Gastroesophageal sphincter (tissue), 3 donors: ENCODE measurements at regions not wholly inside any gene's neighbourhood (a gene's known extent, or its start where the extent isn't known, plus 50 kb on each side); places are given as distances from the start of the nearest gene placed in this dataset.

Experiments
- CTCF ChIP-seq, 4 experiments: fragments of 200-600 bp in 2 of 4; fragments of 450-650 bp in 2 of 4; sonication (generic) in 1 of 4; IDR thresholded peaks; one replicate each; pipeline ENCODE4 v1.5.1; 2017 to 2019; ENCODE audit warnings: antibody characterized with exemption in 4 of 4, mild to moderate bottlenecking in 2 of 4, moderate library complexity in 2 of 4
- EP300 ChIP-seq: sonication (generic); formaldehyde crosslinking; IDR thresholded peaks from one replicate; pipeline ENCODE4 v1.6.1; 2017; ENCODE audit warnings: antibody characterized with exemption, mild to moderate bottlenecking
- POLR2A ChIP-seq, 2 donors: fragments of 450-650 bp; IDR thresholded peaks; one replicate each; pipeline ENCODE4 v1.6.1; 2017; ENCODE audit warnings: antibody characterized with exemption in 2 of 2, mild to moderate bottlenecking in 2 of 2, moderate library complexity in 1 of 2

GRCh38 chr3:24657870-24658510, 163.3 kb upstream of the THRB start:
- no peak for TF ChIP-seq EP300
- no peak for TF ChIP-seq CTCF (IDR thresholded peaks at IDR 0.05)
- no peak for TF ChIP-seq POLR2A (IDR thresholded peaks at IDR 0.05)
